ENCODE measurements at regions not wholly inside any gene's neighbourhood (a gene's known extent, or its start where the extent isn't known, plus 50 kb on each side); places are given as distances from the start of the nearest gene placed in this dataset.
A peak's percentile ranks its signal among the peaks of the same experiment; 100 is the strongest.

DNA sequence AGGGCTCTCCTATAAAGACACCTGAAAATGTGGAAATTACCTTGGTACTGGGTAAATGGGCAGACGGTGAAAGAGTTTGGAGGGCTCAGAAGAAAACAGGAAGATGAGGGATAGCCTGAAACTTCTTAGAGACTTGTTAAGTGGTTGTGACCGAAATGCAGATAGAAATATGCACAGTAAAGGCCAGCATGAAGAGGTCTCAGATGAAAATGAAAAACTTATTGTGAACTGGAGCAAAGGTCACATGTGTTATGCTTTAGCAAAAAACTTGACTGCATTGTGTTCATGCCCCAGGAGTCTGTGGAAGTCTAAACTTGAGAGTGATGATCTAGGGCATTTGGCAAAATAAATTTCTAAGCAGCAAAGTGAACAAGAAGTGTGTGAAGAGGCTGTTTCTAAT lies 137.1 kb downstream of the CBLN2 start:
- POLR2A ChIA-PET: no interaction called here
- H3K4me3 Mint-ChIP-seq (ENCODE audit: unreplicated experiment): no peak overlapping the region
- no peaks in the 10 kb centered on the region for H3K36me3 Mint-ChIP-seq (ENCODE audit: insufficient read depth, unreplicated experiment)
- TF ChIP-seq, protein P1, sequence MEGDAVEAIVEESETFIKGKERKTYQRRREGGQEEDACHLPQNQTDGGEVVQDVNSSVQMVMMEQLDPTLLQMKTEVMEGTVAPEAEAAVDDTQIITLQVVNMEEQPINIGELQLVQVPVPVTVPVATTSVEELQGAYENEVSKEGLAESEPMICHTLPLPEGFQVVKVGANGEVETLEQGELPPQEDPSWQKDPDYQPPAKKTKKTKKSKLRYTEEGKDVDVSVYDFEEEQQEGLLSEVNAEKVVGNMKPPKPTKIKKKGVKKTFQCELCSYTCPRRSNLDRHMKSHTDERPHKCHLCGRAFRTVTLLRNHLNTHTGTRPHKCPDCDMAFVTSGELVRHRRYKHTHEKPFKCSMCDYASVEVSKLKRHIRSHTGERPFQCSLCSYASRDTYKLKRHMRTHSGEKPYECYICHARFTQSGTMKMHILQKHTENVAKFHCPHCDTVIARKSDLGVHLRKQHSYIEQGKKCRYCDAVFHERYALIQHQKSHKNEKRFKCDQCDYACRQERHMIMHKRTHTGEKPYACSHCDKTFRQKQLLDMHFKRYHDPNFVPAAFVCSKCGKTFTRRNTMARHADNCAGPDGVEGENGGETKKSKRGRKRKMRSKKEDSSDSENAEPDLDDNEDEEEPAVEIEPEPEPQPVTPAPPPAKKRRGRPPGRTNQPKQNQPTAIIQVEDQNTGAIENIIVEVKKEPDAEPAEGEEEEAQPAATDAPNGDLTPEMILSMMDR (IDR thresholded peaks at IDR 0.05; ENCODE audit: unreplicated experiment): no peak
- no peak overlapping the region for H3K27ac Mint-ChIP-seq (ENCODE audit: low read depth, unreplicated experiment)
- BruUV-seq (replicated peaks): no TSS peak
- intact Hi-C loops (cut with micrococcal nuclease): no loop called here
- H3K27me3 Mint-ChIP-seq (ENCODE audit: insufficient read depth, unreplicated experiment): no peaks in the 10 kb centered on the region
- CTCF ChIA-PET: no interaction called here
- no peaks in the 10 kb centered on the region for H3K9me3 Mint-ChIP-seq (ENCODE audit: unreplicated experiment)
- H3K4me1 Mint-ChIP-seq (ENCODE audit: insufficient read depth, unreplicated experiment): no peaks in the 10 kb centered on the region
- DNase-seq (ENCODE audit: unreplicated experiment): no peak

DNA sequence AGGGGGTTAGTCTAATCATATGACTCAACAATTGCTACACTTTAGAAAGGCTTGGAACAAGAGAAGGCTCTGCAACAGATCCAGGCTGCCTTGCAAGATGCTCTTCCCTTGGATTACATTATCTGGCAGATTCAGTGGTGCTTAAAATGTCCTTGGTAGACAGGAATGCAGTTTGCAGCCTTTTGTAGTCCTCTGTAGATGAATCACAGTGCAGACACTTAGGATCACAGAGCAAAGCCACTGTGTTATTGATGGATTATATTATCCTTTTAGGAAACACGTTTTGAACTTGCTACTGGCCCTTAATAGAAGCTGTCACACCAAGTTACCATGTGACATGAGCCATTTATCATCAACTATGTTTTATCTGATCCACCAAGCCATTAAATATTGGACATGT lies 152.2 kb downstream of the CBLN2 start:
- Mint-ChIP-seq H3K27me3 (ENCODE audit: insufficient read depth, unreplicated experiment) (no peaks in the 10 kb centered on the region), H3K4me3 (ENCODE audit: unreplicated experiment) (no peak overlapping the region), H3K4me1 (ENCODE audit: insufficient read depth, unreplicated experiment) (peaks cover 5% of the 10 kb centered on the region), H3K36me3 (ENCODE audit: insufficient read depth, unreplicated experiment) (no peaks in the 10 kb centered on the region), H3K27ac (ENCODE audit: low read depth, unreplicated experiment) (no peak overlapping the region), H3K9me3 (ENCODE audit: unreplicated experiment) (no peaks in the 10 kb centered on the region)
- BruUV-seq (replicated peaks): no TSS peak
- CTCF ChIA-PET: no interaction called here
- no peak for DNase-seq (ENCODE audit: unreplicated experiment)
- TF ChIP-seq, protein P1 (IDR thresholded peaks at IDR 0.05; ENCODE audit: unreplicated experiment): no peak
- intact Hi-C loops (cut with micrococcal nuclease): no loop called here
- POLR2A ChIA-PET: interaction anchor here (1.2 kb wide), 1 partner anchor 1063 kb away, joined by 3 read pairs; no protein-coding TSS in a partner anchor

DNA sequence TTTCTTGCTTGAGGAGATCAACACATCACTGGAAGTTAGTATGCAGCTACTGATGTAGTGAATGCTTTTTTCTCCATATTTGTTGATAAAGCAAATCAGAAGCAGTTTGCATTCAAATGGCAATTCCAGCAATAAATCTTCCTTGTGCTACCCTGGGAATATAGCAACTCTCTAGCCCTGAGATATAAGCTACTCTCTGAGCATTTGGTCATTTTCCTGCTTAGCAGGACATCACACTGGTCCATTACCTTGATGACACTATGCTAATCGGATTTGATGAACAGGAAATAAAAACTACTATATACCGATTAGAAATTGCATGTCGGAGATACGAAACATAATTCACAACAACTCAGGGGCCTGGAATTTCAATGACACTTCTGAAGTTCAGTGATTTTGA lies 152.7 kb downstream of the CBLN2 start:
- no TSS peak for BruUV-seq (replicated peaks)
- CTCF ChIA-PET: no interaction called here
- TF ChIP-seq, protein P1 (IDR thresholded peaks at IDR 0.05; ENCODE audit: unreplicated experiment): no peak

DNA sequence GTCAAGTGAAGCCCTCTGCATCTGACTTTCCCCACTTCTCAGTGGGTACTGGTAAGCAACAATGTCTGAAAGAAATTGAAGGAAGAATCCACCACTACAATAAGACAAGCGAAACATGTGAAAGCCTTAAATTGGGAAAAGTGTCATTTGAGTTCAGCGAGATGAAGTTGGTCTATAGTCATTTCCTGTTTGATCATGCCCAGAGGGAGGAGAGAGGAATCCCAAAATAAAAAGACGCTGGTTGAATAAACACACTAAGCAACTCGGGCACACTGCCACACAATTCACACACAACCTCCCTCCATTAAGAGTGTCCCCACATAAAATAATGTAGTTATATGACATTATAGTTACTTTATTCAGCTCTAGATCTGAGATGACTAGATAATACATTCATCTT lies 166.1 kb downstream of the CBLN2 start:
- TF ChIP-seq, protein P1 (IDR thresholded peaks at IDR 0.05; ENCODE audit: unreplicated experiment): no peak
- Mint-ChIP-seq H3K4me1 (ENCODE audit: insufficient read depth, unreplicated experiment) (peaks cover 15% of the 10 kb centered on the region), H3K36me3 (ENCODE audit: insufficient read depth, unreplicated experiment) (no peaks in the 10 kb centered on the region), H3K4me3 (ENCODE audit: unreplicated experiment) (no peak overlapping the region), H3K27ac (ENCODE audit: low read depth, unreplicated experiment) (no peak overlapping the region), H3K27me3 (ENCODE audit: insufficient read depth, unreplicated experiment) (no peaks in the 10 kb centered on the region), H3K9me3 (ENCODE audit: unreplicated experiment) (peaks cover 7% of the 10 kb centered on the region)
- intact Hi-C loops (cut with micrococcal nuclease): no loop called here
- BruUV-seq (replicated peaks): no TSS peak
- ChIA-PET CTCF (interaction anchor here (0.9 kb wide), 1 partner anchor 90 kb away, joined by 3 read pairs; no protein-coding TSS in a partner anchor), POLR2A (no interaction called here)
- DNase-seq (ENCODE audit: unreplicated experiment): peak; percentile 15

More for the DNA sequence above, 152.7 kb downstream of the CBLN2 start:
- no peak overlapping the region for H3K27ac Mint-ChIP-seq (ENCODE audit: low read depth, unreplicated experiment)
- no peak overlapping the region for H3K4me3 Mint-ChIP-seq (ENCODE audit: unreplicated experiment)
- intact Hi-C loops (cut with micrococcal nuclease): no loop called here
- DNase-seq (ENCODE audit: unreplicated experiment): no peak
- no peaks in the 10 kb centered on the region for H3K27me3 Mint-ChIP-seq (ENCODE audit: insufficient read depth, unreplicated experiment)
- no peaks in the 10 kb centered on the region for H3K9me3 Mint-ChIP-seq (ENCODE audit: unreplicated experiment)
- peaks cover 5% of the 10 kb centered on the region for H3K4me1 Mint-ChIP-seq (ENCODE audit: insufficient read depth, unreplicated experiment)
- no peaks in the 10 kb centered on the region for H3K36me3 Mint-ChIP-seq (ENCODE audit: insufficient read depth, unreplicated experiment)
- POLR2A ChIA-PET: no interaction called here

Data from MCF 10A (cell line).